ENCODE measurements at regions not wholly inside any gene's neighbourhood (a gene's known extent, or its start where the extent isn't known, plus 50 kb on each side); places are given as distances from the start of the nearest gene placed in this dataset.
"Not testable (repeated sequence)": the region's sequence is repeated elsewhere in the genome, so short reads cannot be mapped to it uniquely, and the experiment has no call there.

GRCh38 chr4:3611778-3612177 lies 79.6 kb upstream of the LRPAP1 start:
- no peak for DNase-seq

- not testable (repeated sequence) for DNase-seq
Observed at GRCh38 chr4:3610851-3611250, 78.6 kb upstream of the LRPAP1 start.

DNA sequence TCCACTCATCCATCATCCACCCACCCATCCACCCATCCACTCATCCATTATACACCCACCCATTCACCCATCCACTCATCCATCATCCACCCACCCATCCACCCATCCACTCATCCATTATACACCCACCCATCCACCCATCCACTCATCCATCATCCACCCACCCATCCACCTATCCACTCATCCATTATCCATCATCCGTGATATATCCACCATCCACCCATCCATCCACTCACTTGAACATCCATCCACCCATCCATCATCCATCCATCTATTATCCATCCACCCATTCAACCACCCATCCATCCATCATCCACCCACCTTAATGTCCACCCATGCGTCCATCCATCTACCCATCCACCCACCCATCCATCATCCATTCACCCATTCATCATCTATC lies 77.7 kb upstream of the LRPAP1 start:
- DNase-seq: not testable (repeated sequence)

DNA sequence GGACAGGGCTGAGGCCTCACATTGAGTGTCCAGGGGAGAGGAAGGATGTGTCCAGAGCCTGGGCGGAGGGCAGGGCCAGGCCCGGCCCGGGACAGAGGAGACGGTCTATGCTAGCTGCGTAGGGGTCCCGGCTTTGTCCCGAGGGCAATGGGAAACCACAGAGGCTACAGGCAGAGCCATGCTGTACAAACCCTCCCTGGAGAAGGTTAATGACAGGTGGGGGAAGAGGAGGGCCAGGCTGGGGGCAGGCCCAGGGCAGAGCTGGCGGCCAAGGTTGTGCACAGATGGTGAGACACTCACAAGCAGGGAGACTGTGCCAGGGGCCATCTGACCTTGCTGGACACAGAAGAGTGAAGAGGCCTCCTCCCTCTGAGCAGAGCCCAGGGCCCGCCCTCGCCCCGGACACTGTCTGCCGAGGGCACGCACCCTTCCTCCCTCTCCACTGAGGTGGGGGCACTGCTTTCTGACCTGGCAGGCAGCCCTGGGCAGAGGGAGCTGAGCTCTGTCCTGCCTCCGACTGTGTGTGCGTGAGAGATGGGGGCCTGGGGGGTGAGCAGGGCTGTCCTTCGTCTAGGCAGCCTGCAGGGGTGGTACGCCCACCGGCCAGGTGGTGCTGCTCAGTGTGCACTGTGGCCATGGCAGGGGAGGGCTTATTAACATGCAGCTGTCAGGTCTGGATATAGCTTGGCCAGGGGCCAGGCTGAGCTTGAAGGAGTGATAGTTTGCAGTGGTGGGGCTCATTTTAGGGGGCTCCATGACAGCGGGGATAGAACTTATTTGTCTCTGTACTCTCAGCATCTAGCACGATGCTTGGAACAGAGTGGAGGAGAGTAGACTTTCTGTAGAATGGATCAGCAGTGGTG lies 75.7 kb upstream of the LRPAP1 start:
- peak; percentile 80 for DNase-seq

DNA sequence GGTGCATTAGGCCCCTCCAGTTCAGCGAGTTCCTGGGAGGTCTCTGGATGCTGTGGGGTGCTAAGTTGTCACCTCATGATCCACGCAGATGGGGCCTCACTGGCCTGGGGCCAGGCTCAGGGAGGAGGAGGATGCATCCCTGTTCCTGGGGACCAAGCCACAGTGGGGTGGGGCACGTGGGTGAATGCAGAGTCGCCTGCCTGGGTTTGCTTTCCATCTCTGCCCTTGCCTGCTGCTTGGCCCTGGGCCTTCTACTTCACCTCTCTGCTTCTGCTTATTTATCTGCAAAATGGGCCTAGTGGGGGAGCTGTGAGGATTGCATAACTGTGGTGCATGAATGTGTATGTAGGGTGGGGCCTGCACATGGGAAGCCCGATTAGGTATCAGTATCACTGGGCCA lies 74.6 kb upstream of the LRPAP1 start:
- DNase-seq: not testable (repeated sequence)

- not testable (repeated sequence) for DNase-seq
Observed at GRCh38 chr4:3606271-3606670, 74.0 kb upstream of the LRPAP1 start.

GRCh38 chr4:3605491-3605890 lies 73.3 kb upstream of the LRPAP1 start:
- no peak for DNase-seq

DNA sequence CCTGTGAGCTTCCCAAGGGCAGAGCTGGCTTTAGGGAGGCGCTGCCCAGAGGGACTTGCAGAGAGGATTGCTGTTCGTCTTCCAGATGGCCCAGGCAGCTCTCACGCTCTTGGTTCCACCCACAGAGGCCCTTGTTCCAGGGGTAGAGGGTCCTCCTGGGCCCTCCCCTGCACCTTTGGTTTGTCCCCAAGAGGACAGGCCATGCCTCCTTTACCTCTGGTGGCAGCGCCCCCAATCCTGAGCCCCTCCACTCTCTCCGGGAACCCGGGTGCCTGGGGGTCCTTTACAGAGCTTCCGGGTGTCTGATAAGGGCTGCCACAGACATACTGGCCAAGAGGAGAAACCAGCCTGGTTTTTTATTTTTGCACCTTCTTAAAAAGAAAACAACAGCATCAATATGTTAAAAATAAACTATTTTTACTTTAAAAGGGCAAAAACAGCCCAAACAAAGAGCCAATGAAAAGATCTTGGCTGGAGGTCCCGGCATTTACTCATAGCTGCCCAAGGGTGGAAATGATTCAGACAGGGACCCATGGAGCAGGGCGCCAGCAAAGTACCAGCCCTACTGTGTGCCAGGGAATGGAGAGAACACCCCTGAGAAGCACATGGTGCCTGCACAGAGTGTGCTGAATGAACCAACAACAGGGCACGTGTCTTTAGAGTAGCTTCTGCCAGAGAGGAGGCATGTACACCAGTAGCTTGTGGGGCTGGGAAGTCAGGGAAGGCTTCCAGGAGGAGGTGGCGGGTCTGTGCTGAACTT lies 70.8 kb upstream of the LRPAP1 start:
- DNase-seq: not testable (repeated sequence)

DNA sequence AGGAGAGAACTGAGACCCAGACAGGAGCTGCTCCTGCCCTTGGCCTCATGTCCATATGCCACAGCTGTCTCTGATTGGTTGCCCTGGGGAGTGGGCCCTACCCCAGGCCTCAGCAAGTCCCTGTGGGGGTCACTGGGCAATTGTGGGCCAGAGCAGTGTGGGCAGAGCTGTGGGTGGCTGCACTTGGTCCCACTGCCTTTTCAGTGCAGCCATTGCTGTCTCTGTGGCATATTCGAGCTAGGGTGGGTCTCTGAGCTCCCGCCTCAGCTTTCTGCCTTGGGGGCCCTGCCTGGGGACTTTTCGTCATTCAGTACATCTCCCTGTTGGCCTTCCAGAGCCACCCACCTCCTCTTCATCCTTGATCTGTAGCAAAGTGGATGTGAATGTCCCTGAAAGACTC lies 69.8 kb upstream of the LRPAP1 start:
- DNase-seq: no peak

DNA sequence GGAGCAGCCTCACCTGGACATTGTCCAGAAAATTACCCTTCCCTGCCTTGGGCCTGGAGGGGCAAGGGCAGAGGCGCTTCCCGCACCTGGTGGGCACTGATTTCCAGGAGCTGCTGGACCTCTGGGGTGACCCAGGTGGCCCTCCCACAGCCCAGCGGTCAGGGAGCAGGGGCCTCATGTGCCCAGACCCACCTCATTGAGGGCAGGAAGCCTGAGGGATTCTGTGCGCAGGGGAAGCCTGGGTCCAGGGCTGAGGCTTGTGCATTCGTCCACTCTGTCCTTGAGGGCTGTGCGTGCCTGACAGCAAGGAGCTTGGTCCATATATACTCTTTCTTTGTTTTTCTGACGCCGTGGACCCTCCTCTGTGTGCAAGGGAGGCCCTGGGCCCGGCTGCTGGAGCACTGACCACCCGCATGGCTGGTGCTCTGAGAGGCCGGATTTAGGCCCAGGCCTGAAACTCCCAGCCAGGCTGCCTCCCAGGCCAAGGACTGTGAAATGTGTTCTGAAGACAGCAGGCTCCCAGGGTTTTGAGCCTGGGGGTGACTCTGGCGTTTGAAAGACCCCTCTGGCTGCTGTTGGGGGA lies 69.0 kb upstream of the LRPAP1 start:
- DNase-seq: not testable (repeated sequence)

GRCh38 chr4:3599951-3600350 lies 67.7 kb upstream of the LRPAP1 start:
- DNase-seq: no peak

GRCh38 chr4:3598695-3599227 lies 66.5 kb upstream of the LRPAP1 start:
- no peak for DNase-seq

- DNase-seq: not testable (repeated sequence)
Observed at GRCh38 chr4:3597896-3598505, 65.8 kb upstream of the LRPAP1 start.

GRCh38 chr4:3596957-3597733 lies 64.9 kb upstream of the LRPAP1 start:
- DNase-seq: not testable (repeated sequence)

GRCh38 chr4:3595627-3596291 lies 63.5 kb upstream of the LRPAP1 start:
- DNase-seq: not testable (repeated sequence)

- DNase-seq: not testable (repeated sequence)
Observed at GRCh38 chr4:3594751-3595150, 62.5 kb upstream of the LRPAP1 start.

DNA sequence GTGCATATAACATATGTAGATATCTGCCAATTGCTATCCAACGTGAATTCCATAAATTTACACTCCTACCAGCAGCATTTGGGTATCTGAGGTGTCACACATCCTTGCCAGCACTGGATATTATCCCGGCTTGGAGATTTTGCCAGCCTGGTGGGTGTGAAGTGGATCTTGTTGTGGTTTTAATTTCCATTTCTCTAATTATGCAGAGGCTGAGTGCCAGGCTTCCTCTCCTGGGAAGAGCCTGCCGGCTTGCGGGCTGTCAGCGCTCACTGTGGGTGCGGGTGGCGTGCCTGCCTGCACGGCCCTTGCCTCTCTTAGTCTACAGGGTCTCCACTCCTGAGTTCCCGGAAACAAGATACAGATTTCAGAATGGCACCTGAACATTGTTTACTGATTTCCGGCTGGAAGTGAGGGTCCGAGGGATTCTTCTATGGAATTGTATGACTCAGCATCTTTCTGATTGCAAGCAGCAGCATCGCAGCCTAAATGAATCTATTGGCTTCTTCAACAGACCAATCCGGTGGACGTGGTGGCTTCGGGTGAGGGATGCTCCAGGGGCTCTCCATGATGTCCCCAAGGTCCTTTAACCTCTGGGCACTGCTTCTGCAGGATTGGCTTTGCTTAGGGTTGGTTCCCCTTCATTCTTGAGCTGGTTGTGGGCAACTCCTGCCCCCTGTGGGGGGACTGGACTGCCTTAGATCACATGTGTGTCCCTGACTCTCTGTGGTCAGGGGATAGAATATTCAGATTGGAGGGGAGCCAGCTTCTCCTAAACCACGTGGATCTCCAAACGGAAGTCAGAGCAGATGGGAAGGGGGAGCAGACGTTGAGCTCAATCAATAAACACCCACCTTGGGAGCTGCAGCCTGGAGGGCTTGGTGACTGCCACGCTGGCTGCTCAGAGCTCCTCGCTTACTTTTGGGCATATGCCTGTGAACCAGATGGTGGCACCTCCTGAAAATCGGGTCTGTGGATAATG lies 58.0 kb upstream of the LRPAP1 start:
- DNase-seq: peak; percentile 79

DNA sequence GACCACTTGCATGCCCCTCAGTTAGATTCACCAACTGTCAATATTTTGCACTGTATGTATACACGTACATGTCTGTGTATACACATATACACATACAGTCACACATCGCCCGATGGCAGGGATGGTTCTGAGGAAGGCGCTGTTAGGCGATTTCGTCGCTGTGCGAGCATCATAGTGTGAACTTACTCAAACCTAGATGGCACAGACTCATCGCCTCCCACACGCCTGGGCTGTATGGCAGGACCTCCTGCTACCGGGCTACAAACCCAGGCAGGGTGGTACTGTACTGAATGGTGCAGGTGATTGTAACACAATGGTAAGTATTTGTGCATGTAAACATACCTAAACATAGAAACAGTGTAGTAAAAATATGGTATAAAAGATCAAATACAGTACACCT lies 57.2 kb upstream of the LRPAP1 start:
- DNase-seq: not testable (repeated sequence)

DNA sequence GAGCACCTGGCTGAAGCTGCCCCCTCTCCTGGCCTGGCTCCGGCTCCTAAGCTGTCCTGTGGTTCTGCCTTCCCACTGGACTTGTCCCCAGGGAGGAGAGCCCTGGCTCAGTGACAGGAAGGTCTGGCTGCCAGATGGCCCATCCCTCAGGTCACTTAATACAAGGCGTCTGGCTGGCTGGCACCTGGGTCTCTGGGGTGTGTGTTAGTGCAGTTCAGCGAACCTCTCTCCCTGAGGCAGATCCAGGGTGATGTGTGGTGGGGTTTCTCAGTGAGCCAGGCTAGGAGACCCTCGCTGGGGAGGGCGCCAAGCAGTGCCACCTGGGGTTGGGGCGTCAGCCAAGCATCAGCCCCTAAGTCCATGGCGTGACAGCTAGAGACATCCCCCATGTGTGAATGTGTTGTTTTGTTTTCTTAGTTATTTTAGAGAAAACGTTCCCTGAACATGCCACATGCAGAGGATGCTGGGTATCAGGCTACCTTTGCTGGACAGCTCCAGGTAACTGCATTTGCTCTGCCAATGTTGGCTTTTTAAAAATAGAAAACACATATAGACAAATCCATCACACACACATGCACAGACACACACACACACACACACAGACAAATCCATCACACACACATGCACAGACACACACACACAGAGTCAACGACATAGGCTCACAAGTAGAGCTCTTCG lies 56.4 kb upstream of the LRPAP1 start:
- DNase-seq: peak; percentile 62

GRCh38 chr4:3586596-3586995 lies 54.4 kb upstream of the LRPAP1 start:
- not testable (repeated sequence) for DNase-seq
